ENCODE measurements at regions not wholly inside any gene's neighbourhood (a gene's known extent, or its start where the extent isn't known, plus 50 kb on each side); places are given as distances from the start of the nearest gene placed in this dataset.

GRCh38 chr3:152944671-152945070 is 109.7 kb downstream of the P2RY1 start:
- TF ChIP-seq CTCF (IDR thresholded peaks at IDR 0.05) = no peak
- TF ChIP-seq ZFX (IDR thresholded peaks at IDR 0.05; ENCODE audit: borderline replicate concordance) = no peak

Measured in 22Rv1 (cell line).